Neural progenitor cell (in vitro differentiated cells): ENCODE measurements at regions not wholly inside any gene's neighbourhood (a gene's known extent, or its start where the extent isn't known, plus 50 kb on each side); places are given as distances from the start of the nearest gene placed in this dataset.

Source experiments
- DNase-seq: peaks from one replicate; pipeline ENCODE4 v3.0.0-alpha.2; 2016; ENCODE audit warnings: low spot score
- H2AFZ ChIP-seq: fragments of 200-600 bp; sonication (generic); replicated peaks from 2 replicates; pipeline ENCODE4 v1.6.1; 2016; ENCODE audit warnings: antibody characterized with exemption
- H3F3A ChIP-seq: fragments of 200-600 bp; sonication (generic); 2 replicates; pipeline ENCODE4 v1.6.1; 2016; ENCODE audit warnings: antibody characterized with exemption, low read depth
- H3K27ac ChIP-seq: fragments of 200-600 bp; sonication (generic); 2 replicates; pipeline ENCODE4 v1.5.1; 2016; ENCODE audit warnings: mild to moderate bottlenecking
- H3K27me3 ChIP-seq: fragments of 200-600 bp; sonication (generic); 2 replicates; pipeline ENCODE4 v1.6.1; 2016; ENCODE audit warnings: mild to moderate bottlenecking, moderate library complexity
- H3K36me3 ChIP-seq: fragments of 200-600 bp; sonication (generic); 2 replicates; pipeline ENCODE4 v1.5.1; 2016
- H3K4me1 ChIP-seq: fragments of 200-600 bp; sonication (generic); 2 replicates; pipeline ENCODE4 v1.6.1; 2016; ENCODE audit warnings: mixed run types
- H3K4me2 ChIP-seq: fragments of 200-600 bp; sonication (generic); 2 replicates; pipeline ENCODE4 v1.6.1; 2016
- H3K4me3 ChIP-seq: fragments of 200-600 bp; sonication (generic); 2 replicates; pipeline ENCODE4 v1.5.1; 2016
- H3K79me2 ChIP-seq: fragments of 200-600 bp; sonication (generic); 2 replicates; pipeline ENCODE4 v1.6.1; 2016; ENCODE audit warnings: low read depth
- H3K9ac ChIP-seq: fragments of 200-600 bp; sonication (generic); 2 replicates; pipeline ENCODE4 v1.6.1; 2016
- H3K9me3 ChIP-seq: fragments of 200-600 bp; sonication (generic); 2 replicates; pipeline ENCODE4 v1.5.1; 2016; ENCODE audit warnings: low read depth
- H4K20me1 ChIP-seq: fragments of 200-600 bp; sonication (generic); 2 replicates; pipeline ENCODE4 v1.6.1; 2016; ENCODE audit warnings: low read depth
- H3K27ac Mint-ChIP-seq: 3 replicates; pipeline ENCODE4 v1.8.0; 2021; ENCODE audit warnings: mixed read lengths
- H3K27me3 Mint-ChIP-seq: 2 replicates; pipeline ENCODE4 v1.8.0; 2022; ENCODE audit warnings: low read depth, mild to moderate bottlenecking, inconsistent platforms, moderate library complexity, mixed read lengths; ENCODE audit not compliant: insufficient read depth
- H3K36me3 Mint-ChIP-seq: 3 replicates; pipeline ENCODE4 v1.8.0; 2021; ENCODE audit warnings: mixed read lengths
- H3K4me1 Mint-ChIP-seq: 3 replicates; pipeline ENCODE4 v1.8.0; 2021; ENCODE audit warnings: mixed read lengths
- H3K4me3 Mint-ChIP-seq: 3 replicates; pipeline ENCODE4 v1.8.0; 2021; ENCODE audit warnings: mild to moderate bottlenecking, moderate library complexity, mixed read lengths
- H3K9me3 Mint-ChIP-seq: 3 replicates; pipeline ENCODE4 v1.8.0; 2020; ENCODE audit warnings: mixed read lengths
- EZH2 ChIP-seq: fragments of 200-600 bp; sonication (generic); IDR thresholded peaks from 2 replicates; pipeline ENCODE4 v1.6.1; 2017; ENCODE audit warnings: antibody characterized with exemption, mild to moderate bottlenecking, moderate library complexity
- EZH2phosphoT487 ChIP-seq: fragments of 200-600 bp; sonication (generic); IDR thresholded peaks from 2 replicates; pipeline ENCODE4 v1.6.1; 2017; ENCODE audit warnings: antibody characterized with exemption
- TF ChIP-seq, protein P1 (sequence below): fragments of 200-600 bp; sonication (generic); IDR thresholded peaks from 2 replicates; pipeline ENCODE4 v1.5.1; 2017; ENCODE audit warnings: antibody characterized with exemption, mild to moderate bottlenecking

DNA sequence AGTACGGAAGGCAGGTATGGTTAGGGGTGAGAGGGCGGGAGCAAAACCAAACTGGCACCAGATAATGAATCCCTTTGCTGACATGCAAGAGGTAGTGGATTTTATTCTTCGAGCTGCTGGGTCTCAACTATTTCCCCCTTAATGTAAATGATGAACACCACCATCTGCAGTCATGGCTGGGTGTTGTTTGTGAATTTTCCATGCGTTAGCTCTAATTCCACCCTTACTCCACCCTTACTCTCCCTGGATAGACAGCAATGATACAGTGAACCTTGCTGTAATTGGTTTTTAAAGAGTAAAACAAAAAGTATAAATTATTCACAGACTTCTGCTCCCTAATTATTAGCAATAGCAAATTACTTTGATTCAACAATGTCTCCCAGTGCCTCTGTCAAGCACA is 74.5 kb upstream of the PDE1C start:
- Histone ChIP-seq H3K9me3 (no peaks in the 10 kb centered on the region), H3K4me1 (no peaks in the 10 kb centered on the region), H3K9ac (no peak overlapping the region), H2AFZ (no peak overlapping the region), H3K36me3 (peaks cover 4% of the 10 kb centered on the region), H3K4me2 (no peak overlapping the region), H3K27ac (no peak overlapping the region), H3K4me3 (no peak overlapping the region), H4K20me1 (no peaks in the 10 kb centered on the region), H3K79me2 (no peaks in the 10 kb centered on the region), H3F3A (no peaks in the 10 kb centered on the region), H3K27me3 (no peaks in the 10 kb centered on the region)
- no peaks in the 10 kb centered on the region for H3K27me3 Mint-ChIP-seq
- H3K36me3 Mint-ChIP-seq = no peaks in the 10 kb centered on the region
- no peaks in the 10 kb centered on the region for H3K4me1 Mint-ChIP-seq
- no peak for DNase-seq
- H3K27ac Mint-ChIP-seq = no peak overlapping the region
- no peak overlapping the region for H3K4me3 Mint-ChIP-seq
- TF ChIP-seq EZH2phosphoT487 (no peak), EZH2 (no peak)
- TF ChIP-seq, protein P1, sequence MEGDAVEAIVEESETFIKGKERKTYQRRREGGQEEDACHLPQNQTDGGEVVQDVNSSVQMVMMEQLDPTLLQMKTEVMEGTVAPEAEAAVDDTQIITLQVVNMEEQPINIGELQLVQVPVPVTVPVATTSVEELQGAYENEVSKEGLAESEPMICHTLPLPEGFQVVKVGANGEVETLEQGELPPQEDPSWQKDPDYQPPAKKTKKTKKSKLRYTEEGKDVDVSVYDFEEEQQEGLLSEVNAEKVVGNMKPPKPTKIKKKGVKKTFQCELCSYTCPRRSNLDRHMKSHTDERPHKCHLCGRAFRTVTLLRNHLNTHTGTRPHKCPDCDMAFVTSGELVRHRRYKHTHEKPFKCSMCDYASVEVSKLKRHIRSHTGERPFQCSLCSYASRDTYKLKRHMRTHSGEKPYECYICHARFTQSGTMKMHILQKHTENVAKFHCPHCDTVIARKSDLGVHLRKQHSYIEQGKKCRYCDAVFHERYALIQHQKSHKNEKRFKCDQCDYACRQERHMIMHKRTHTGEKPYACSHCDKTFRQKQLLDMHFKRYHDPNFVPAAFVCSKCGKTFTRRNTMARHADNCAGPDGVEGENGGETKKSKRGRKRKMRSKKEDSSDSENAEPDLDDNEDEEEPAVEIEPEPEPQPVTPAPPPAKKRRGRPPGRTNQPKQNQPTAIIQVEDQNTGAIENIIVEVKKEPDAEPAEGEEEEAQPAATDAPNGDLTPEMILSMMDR = no peak
- peaks cover 5% of the 10 kb centered on the region for H3K9me3 Mint-ChIP-seq

DNA sequence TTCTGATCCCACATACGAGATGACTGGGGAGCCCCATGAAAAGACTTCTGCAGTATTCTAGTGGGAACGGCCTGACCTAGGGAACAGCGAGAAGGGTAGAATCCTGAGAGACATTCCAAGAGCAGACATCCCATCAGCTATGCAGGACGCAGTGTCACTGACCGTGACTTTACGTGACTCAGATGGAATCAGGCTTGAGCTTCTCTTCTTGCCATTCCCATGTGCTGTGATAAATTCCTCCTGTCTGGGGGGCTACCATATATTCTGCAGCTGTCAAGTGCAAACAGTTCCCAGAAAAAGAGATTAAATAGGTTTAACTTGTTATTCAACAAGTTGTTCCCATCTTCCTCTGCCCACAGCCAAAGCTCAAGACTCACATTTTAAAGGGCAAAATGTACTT is 73.1 kb upstream of the PDE1C start:
- Mint-ChIP-seq H3K27ac (no peak overlapping the region), H3K4me3 (no peak overlapping the region), H3K4me1 (no peaks in the 10 kb centered on the region), H3K27me3 (no peaks in the 10 kb centered on the region), H3K36me3 (no peaks in the 10 kb centered on the region), H3K9me3 (peaks cover 5% of the 10 kb centered on the region)
- Histone ChIP-seq H4K20me1 (no peaks in the 10 kb centered on the region), H3K36me3 (peaks cover 4% of the 10 kb centered on the region), H3K27me3 (no peaks in the 10 kb centered on the region), H3K27ac (no peak overlapping the region), H3K9ac (no peak overlapping the region), H3K4me3 (no peak overlapping the region), H3K9me3 (no peaks in the 10 kb centered on the region), H2AFZ (no peak overlapping the region), H3K79me2 (no peaks in the 10 kb centered on the region), H3F3A (no peaks in the 10 kb centered on the region), H3K4me2 (no peak overlapping the region), H3K4me1 (no peaks in the 10 kb centered on the region)
- TF ChIP-seq EZH2 = no peak
- TF ChIP-seq, protein P1 = no peak
- TF ChIP-seq EZH2phosphoT487 = no peak
- no peak for DNase-seq

DNA sequence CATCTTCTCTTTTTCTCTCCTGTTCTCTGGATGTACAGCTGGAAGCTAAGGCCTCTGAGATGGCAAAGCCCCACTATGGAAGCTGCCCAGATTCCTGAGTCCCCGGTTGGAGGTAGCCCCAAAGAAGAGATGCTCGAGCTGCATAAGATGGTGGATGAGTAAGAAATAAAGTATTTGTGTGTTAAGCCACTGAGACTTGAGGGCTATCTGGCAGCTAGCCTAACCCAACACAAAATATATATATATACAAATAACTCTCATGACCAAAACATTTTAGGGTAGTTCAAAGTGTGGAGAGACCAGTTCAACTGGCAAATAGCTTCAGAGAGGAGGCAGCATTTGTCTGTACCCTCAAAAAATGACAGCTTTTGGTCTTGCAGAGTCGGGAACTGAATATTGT is 72.4 kb upstream of the PDE1C start:
- no peak for DNase-seq
- Mint-ChIP-seq H3K4me3 (no peak overlapping the region), H3K27ac (no peak overlapping the region), H3K9me3 (peaks cover 5% of the 10 kb centered on the region), H3K27me3 (no peaks in the 10 kb centered on the region), H3K36me3 (no peaks in the 10 kb centered on the region), H3K4me1 (no peaks in the 10 kb centered on the region)
- no peak overlapping the region for H3K27ac ChIP-seq
- H4K20me1 ChIP-seq = no peaks in the 10 kb centered on the region
- no peak overlapping the region for H3K4me2 ChIP-seq
- H3K4me1 ChIP-seq = no peaks in the 10 kb centered on the region
- H2AFZ ChIP-seq = no peak overlapping the region
- H3K9ac ChIP-seq = no peak overlapping the region
- no peaks in the 10 kb centered on the region for H3F3A ChIP-seq
- H3K27me3 ChIP-seq = no peaks in the 10 kb centered on the region
- H3K4me3 ChIP-seq = no peak overlapping the region
- TF ChIP-seq, protein P1 = no peak
- TF ChIP-seq EZH2phosphoT487 (no peak), EZH2 (no peak)
- H3K9me3 ChIP-seq = no peaks in the 10 kb centered on the region
- H3K79me2 ChIP-seq = no peaks in the 10 kb centered on the region
- peaks cover 4% of the 10 kb centered on the region for H3K36me3 ChIP-seq
